Esophagus squamous epithelium (tissue), 5 donors: ENCODE measurements at regions not wholly inside any gene's neighbourhood (a gene's known extent, or its start where the extent isn't known, plus 50 kb on each side); places are given as distances from the start of the nearest gene placed in this dataset.

ENCODE experiments used
- DNase-seq: peaks from one replicate; lab custom pipeline; 2025; lab: John Stamatoyannopoulos, UW
- H3K27ac ChIP-seq, 4 donors: fragments of 200-600 bp; sonication (generic); one replicate each; pipeline ENCODE4 v1.5.1; 2016 to 2019; ENCODE audit warnings: mild to moderate bottlenecking in 1 of 4
- H3K27me3 ChIP-seq, 4 donors: fragments of 200-600 bp; sonication (generic); 1 replicate in 3 of 4; 2 replicates in 1 of 4; pipeline versions ENCODE4 v1.5.1 to v1.6.0; 2017 to 2021; ENCODE audit warnings: antibody characterized with exemption in 1 of 4
- H3K36me3 ChIP-seq, 3 donors: fragments of 200-600 bp; sonication (generic); one replicate each; pipeline ENCODE4 v1.5.1; 2016 to 2019
- H3K4me1 ChIP-seq, 3 donors: fragments of 200-600 bp; sonication (generic); one replicate each; pipeline ENCODE4 v1.5.1; 2017 to 2019
- H3K4me3 ChIP-seq, 4 donors: fragments of 200-600 bp; sonication (generic); 1 replicate in 3 of 4; 2 replicates in 1 of 4; pipeline ENCODE4 v1.5.1; 2016 to 2019; ENCODE audit warnings: mild to moderate bottlenecking in 2 of 4, moderate library complexity in 1 of 4
- H3K9me3 ChIP-seq, 3 donors: fragments of 200-600 bp; sonication (generic); one replicate each; pipeline ENCODE4 v1.5.1; 2016 to 2019
- CTCF ChIP-seq, 6 experiments: fragments of 450-650 bp in 4 of 6; fragments of 200-600 bp in 2 of 6; sonication (generic) in 2 of 6; IDR thresholded peaks; one replicate each; pipeline ENCODE4 v1.5.1; 2016 to 2019; ENCODE audit warnings: antibody characterized with exemption in 6 of 6, mild to moderate bottlenecking in 4 of 6, moderate library complexity in 4 of 6
- POLR2A ChIP-seq, 4 donors: fragments of 450-650 bp; IDR thresholded peaks; one replicate each; pipeline ENCODE4 v1.6.1; 2017; ENCODE audit warnings: antibody characterized with exemption in 4 of 4, mild to moderate bottlenecking in 4 of 4, moderate library complexity in 3 of 4
- WGBS, 2 donors: methylation state at CpG; one replicate each; pipeline ENCODE4 v1.1.5; 2018; 5-methylcytosine and 5-hydroxymethylcytosine counted together
- intact Hi-C: fragments of 100-400 bp; cut with DNase I; formaldehyde crosslinking; loops from one replicate; pipeline ENCODE4 v1.15.0; 2022
- donor health status: DM: yes; HTN: yes; CAD: no.

- Histone ChIP-seq H3K27ac (no peak overlapping the region), H3K4me3 (no peak overlapping the region), H3K27me3 (peaks cover 0 to 7% (median 0%) of the 10 kb centered on the region in 4 donors), H3K9me3 (no peaks in the 10 kb centered on the region), H3K4me1 (no peaks in the 10 kb centered on the region), H3K36me3 (no peaks in the 10 kb centered on the region)
- WGBS, 2 donors = 82 to 96% methylated on average over 3 to 4 of the region's 4 CpGs
- intact Hi-C loops = no loop called here
- TF ChIP-seq CTCF (IDR thresholded peaks at IDR 0.05) = no peak
- TF ChIP-seq POLR2A (IDR thresholded peaks at IDR 0.05) = no peak
- DNase-seq = no peak
Observed at GRCh38 chr4:10201381-10202223, 85.0 kb upstream of the WDR1 start.

GRCh38 chr4:10200869-10201268 lies 84.3 kb upstream of the WDR1 start:
- intact Hi-C loops = no loop called here
- no peaks in the 10 kb centered on the region for H3K36me3 ChIP-seq
- H3K9me3 ChIP-seq = no peaks in the 10 kb centered on the region
- DNase-seq = no peak
- peaks cover 0 to 7% (median 0%) of the 10 kb centered on the region in 4 donors for H3K27me3 ChIP-seq
- H3K4me3 ChIP-seq = no peak overlapping the region
- TF ChIP-seq POLR2A (IDR thresholded peaks at IDR 0.05) (no peak), CTCF (IDR thresholded peaks at IDR 0.05) (no peak)
- no peaks in the 10 kb centered on the region for H3K4me1 ChIP-seq
- WGBS, 2 donors = 33 to 91% methylated on average over 1 to 3 of the region's 3 CpGs
- H3K27ac ChIP-seq = no peak overlapping the region

- Histone ChIP-seq H3K4me1 (no peaks in the 10 kb centered on the region), H3K27me3 (peaks cover 0 to 7% (median 0%) of the 10 kb centered on the region in 4 donors), H3K9me3 (no peaks in the 10 kb centered on the region), H3K4me3 (no peak overlapping the region), H3K27ac (no peak overlapping the region), H3K36me3 (no peaks in the 10 kb centered on the region)
- DNase-seq = no peak
- no peak for TF ChIP-seq CTCF (IDR thresholded peaks at IDR 0.05)
- no peak for TF ChIP-seq POLR2A (IDR thresholded peaks at IDR 0.05)
- WGBS, 2 donors = 80 to 83% methylated on average over 6 of the region's 6 CpGs
- intact Hi-C loops = no loop called here
Observed at GRCh38 chr4:10198365-10198764, 81.8 kb upstream of the WDR1 start.

GRCh38 chr4:10197952-10198351 lies 81.4 kb upstream of the WDR1 start:
- Histone ChIP-seq H3K27ac (no peak overlapping the region), H3K4me3 (no peak overlapping the region), H3K36me3 (no peaks in the 10 kb centered on the region), H3K27me3 (peaks cover 0 to 7% (median 0%) of the 10 kb centered on the region in 4 donors), H3K9me3 (no peaks in the 10 kb centered on the region), H3K4me1 (no peaks in the 10 kb centered on the region)
- no peak for DNase-seq
- intact Hi-C loops = no loop called here
- TF ChIP-seq CTCF (IDR thresholded peaks at IDR 0.05) (no peak), POLR2A (IDR thresholded peaks at IDR 0.05) (no peak)
- WGBS, 2 donors = 94 to 100% methylated on average over 1 to 7 of the region's 7 CpGs

- H3K9me3 ChIP-seq = no peaks in the 10 kb centered on the region
- no peak for TF ChIP-seq POLR2A (IDR thresholded peaks at IDR 0.05)
- TF ChIP-seq CTCF (IDR thresholded peaks at IDR 0.05) = no peak
- intact Hi-C loops = no loop called here
- no peaks in the 10 kb centered on the region for H3K4me1 ChIP-seq
- no peaks in the 10 kb centered on the region for H3K36me3 ChIP-seq
- H3K4me3 ChIP-seq = no peak overlapping the region
- no peak for DNase-seq
- H3K27me3 ChIP-seq = no peaks in the 10 kb centered on the region
- no peak overlapping the region for H3K27ac ChIP-seq
- 57 to 88% methylated on average over 1 of the region's 1 CpG for WGBS, 2 donors
Observed at GRCh38 chr4:10196191-10196590, 79.6 kb upstream of the WDR1 start.
